ENCODE measurements at regions not wholly inside any gene's neighbourhood (a gene's known extent, or its start where the extent isn't known, plus 50 kb on each side); places are given as distances from the start of the nearest gene placed in this dataset.
"Not testable (repeated sequence)": the region's sequence is repeated elsewhere in the genome, so short reads cannot be mapped to it uniquely, and the experiment has no call there.

DNA sequence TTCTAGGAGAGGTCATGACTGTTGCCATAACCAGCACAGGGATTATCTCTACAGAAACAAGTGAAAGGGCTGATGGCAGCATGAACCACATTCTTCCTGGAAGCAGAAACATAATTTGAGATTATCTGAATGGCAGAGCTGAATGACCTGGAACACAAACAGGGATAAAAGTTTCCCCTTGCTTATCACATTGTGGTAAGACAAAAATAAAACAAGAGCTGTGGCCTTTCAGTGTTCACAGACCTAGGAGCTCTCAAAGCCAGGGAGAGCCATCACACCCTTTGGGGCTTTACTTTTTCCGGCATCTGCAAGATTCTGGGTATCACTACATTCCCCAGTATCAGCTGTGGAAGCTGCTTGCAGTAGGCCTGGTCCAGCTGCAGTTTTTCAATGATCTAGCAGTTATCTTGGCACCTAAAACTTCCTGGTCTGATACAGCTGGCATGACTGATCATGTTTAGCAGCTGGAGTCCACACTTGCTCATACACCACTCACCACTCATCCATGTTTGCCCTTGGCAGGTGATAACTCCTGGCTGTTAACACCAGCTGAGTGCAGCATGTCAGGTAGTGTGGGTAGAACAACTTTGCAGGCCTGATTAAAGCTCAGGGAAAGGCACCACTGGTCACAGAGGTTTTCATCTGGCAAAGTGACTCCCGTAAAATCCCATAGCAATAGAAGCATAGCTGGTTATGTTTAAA is 163.5 kb downstream of the CDY2A start:
- H3K27ac ChIP-seq (ENCODE audit: low read depth, low read length); H3K79me2 ChIP-seq (ENCODE audit: insufficient read depth, low read length); H3K27me3 ChIP-seq (ENCODE audit: insufficient read depth, low read length); ATAC-seq; BruUV-seq (replicated peaks); DNase-seq (ENCODE audit: low read depth, low spot score); H3K36me3 ChIP-seq (ENCODE audit: control insufficient read depth in 1 of 2, insufficient read depth in 2 of 2, low read length in 2 of 2); H3K4me3 ChIP-seq (replicated peaks in 1 of 2; ENCODE audit: low read depth in 1 of 2, low read length in 2 of 2); H3K4me1 ChIP-seq (ENCODE audit: control insufficient read depth in 1 of 2, insufficient read depth in 2 of 2, low read length in 2 of 2); CTCF ChIA-PET; H3K9ac ChIP-seq (ENCODE audit: low read length); H3K9me2 ChIP-seq (ENCODE audit: insufficient read depth); H3K9me3 ChIP-seq (ENCODE audit: control insufficient read depth in 1 of 2, insufficient read depth in 1 of 2, low read depth in 1 of 2, low read length in 2 of 2); H2AFZ ChIP-seq (ENCODE audit: low read depth, low read length, poor library complexity, severe bottlenecking); POLR2A ChIA-PET; RAD21 ChIA-PET (ENCODE audit: low non-redundant PET in 1 of 2, low total read pairs in 2 of 2, uncharacterized antibody in 2 of 2, unreplicated experiment in 2 of 2); intact Hi-C loops (cut with micrococcal nuclease); H4K20me1 ChIP-seq (ENCODE audit: insufficient read depth); H3K4me2 ChIP-seq (ENCODE audit: low read length): not testable (repeated sequence)

DNA sequence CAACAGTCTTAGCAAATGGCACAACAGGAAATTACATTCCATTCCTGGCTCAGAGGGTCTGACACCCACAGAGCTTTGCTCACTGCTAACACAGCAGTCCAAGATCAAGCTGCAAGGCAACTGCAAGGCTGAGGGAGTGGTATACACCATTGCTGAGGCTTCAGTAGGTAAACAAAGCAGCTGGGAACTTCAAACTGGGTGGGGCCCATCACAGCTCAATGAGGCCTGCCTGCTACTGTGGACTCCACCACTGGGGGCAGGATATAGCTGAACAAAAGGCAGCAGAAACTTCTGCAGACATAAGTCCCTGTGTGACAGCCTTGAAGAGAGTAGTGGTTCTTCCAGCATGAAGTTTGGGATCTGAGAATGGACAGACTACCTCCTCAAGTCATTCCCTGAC is 212.0 kb downstream of the CDY2A start:
- intact Hi-C loops (cut with micrococcal nuclease); POLR2A ChIA-PET; BruUV-seq (replicated peaks): not testable (repeated sequence)

DNA sequence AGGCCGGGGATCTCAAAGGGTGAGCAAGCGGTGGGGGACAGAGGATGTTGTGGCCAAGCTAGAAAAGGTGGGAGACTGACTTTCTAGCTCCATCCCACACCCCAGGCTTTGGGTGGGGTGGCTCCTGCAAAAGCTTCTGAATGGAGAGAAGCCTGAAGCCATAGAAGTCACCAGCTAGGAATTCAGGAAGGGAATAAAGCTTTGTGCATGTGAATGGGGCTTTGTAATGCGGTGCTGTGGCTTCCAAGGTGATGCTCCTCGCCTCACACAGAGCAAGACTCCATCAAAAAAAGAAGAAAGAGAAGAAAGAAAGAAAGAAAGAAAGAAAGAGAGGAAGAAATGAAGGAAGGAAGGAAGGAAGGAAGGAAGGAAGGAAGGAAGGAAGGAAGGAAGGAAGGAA is 237.0 kb downstream of the CDY2A start:
- H3K9ac ChIP-seq (ENCODE audit: low read length); RAD21 ChIA-PET (ENCODE audit: low non-redundant PET in 1 of 2, low total read pairs in 2 of 2, uncharacterized antibody in 2 of 2, unreplicated experiment in 2 of 2); H3K36me3 ChIP-seq (ENCODE audit: control insufficient read depth in 1 of 2, insufficient read depth in 2 of 2, low read length in 2 of 2); H3K9me2 ChIP-seq (ENCODE audit: insufficient read depth); H3K27ac ChIP-seq (ENCODE audit: low read depth, low read length); H3K4me2 ChIP-seq (ENCODE audit: low read length); CTCF ChIA-PET; POLR2A ChIA-PET; intact Hi-C loops (cut with micrococcal nuclease); H4K20me1 ChIP-seq (ENCODE audit: insufficient read depth); H3K27me3 ChIP-seq (ENCODE audit: insufficient read depth, low read length); BruUV-seq (replicated peaks); ATAC-seq; H3K9me3 ChIP-seq (ENCODE audit: control insufficient read depth in 1 of 2, insufficient read depth in 1 of 2, low read depth in 1 of 2, low read length in 2 of 2); DNase-seq (ENCODE audit: low read depth, low spot score); H2AFZ ChIP-seq (ENCODE audit: low read depth, low read length, poor library complexity, severe bottlenecking); H3K79me2 ChIP-seq (ENCODE audit: insufficient read depth, low read length); H3K4me3 ChIP-seq (replicated peaks in 1 of 2; ENCODE audit: low read depth in 1 of 2, low read length in 2 of 2); H3K4me1 ChIP-seq (ENCODE audit: control insufficient read depth in 1 of 2, insufficient read depth in 2 of 2, low read length in 2 of 2): not testable (repeated sequence)

More for the DNA sequence above, 212.0 kb downstream of the CDY2A start:
- CTCF ChIA-PET; H3K9me3 ChIP-seq (ENCODE audit: control insufficient read depth in 1 of 2, insufficient read depth in 1 of 2, low read depth in 1 of 2, low read length in 2 of 2); H2AFZ ChIP-seq (ENCODE audit: low read depth, low read length, poor library complexity, severe bottlenecking); H3K4me3 ChIP-seq (replicated peaks in 1 of 2; ENCODE audit: low read depth in 1 of 2, low read length in 2 of 2); ATAC-seq; H3K4me1 ChIP-seq (ENCODE audit: control insufficient read depth in 1 of 2, insufficient read depth in 2 of 2, low read length in 2 of 2); H3K9me2 ChIP-seq (ENCODE audit: insufficient read depth); H3K27me3 ChIP-seq (ENCODE audit: insufficient read depth, low read length); H3K36me3 ChIP-seq (ENCODE audit: control insufficient read depth in 1 of 2, insufficient read depth in 2 of 2, low read length in 2 of 2); RAD21 ChIA-PET (ENCODE audit: low non-redundant PET in 1 of 2, low total read pairs in 2 of 2, uncharacterized antibody in 2 of 2, unreplicated experiment in 2 of 2); H3K27ac ChIP-seq (ENCODE audit: low read depth, low read length); H4K20me1 ChIP-seq (ENCODE audit: insufficient read depth); DNase-seq (ENCODE audit: low read depth, low spot score); H3K4me2 ChIP-seq (ENCODE audit: low read length); H3K9ac ChIP-seq (ENCODE audit: low read length); H3K79me2 ChIP-seq (ENCODE audit: insufficient read depth, low read length): not testable (repeated sequence)

DNA sequence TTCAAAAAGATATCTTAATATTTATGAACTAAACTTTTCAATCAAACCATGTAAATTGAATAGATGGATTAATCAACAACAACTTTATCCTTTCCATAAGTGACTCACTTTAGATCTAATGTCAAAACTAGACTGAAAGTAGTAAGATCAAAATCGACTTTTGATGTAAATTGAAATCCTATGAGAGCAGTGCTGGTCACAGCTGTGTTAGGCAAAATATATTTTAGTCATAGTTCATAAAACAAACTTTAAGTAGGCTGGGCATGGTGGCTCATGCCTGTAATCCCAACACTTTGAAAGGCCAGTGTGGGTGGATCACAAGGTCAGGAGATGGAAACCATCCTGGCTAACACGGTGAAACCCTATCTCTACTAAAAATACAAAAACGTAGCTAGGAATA is 245.5 kb downstream of the CDY2A start:
- H3K27ac ChIP-seq (ENCODE audit: low read depth, low read length); H3K27me3 ChIP-seq (ENCODE audit: insufficient read depth, low read length); H3K4me2 ChIP-seq (ENCODE audit: low read length); H2AFZ ChIP-seq (ENCODE audit: low read depth, low read length, poor library complexity, severe bottlenecking); H3K9me2 ChIP-seq (ENCODE audit: insufficient read depth); H3K79me2 ChIP-seq (ENCODE audit: insufficient read depth, low read length); intact Hi-C loops (cut with micrococcal nuclease); H3K9ac ChIP-seq (ENCODE audit: low read length); ATAC-seq; RAD21 ChIA-PET (ENCODE audit: low non-redundant PET in 1 of 2, low total read pairs in 2 of 2, uncharacterized antibody in 2 of 2, unreplicated experiment in 2 of 2); H3K4me3 ChIP-seq (replicated peaks in 1 of 2; ENCODE audit: low read depth in 1 of 2, low read length in 2 of 2); POLR2A ChIA-PET; BruUV-seq (replicated peaks); CTCF ChIA-PET; H3K36me3 ChIP-seq (ENCODE audit: control insufficient read depth in 1 of 2, insufficient read depth in 2 of 2, low read length in 2 of 2); DNase-seq (ENCODE audit: low read depth, low spot score); H3K4me1 ChIP-seq (ENCODE audit: control insufficient read depth in 1 of 2, insufficient read depth in 2 of 2, low read length in 2 of 2); H3K9me3 ChIP-seq (ENCODE audit: control insufficient read depth in 1 of 2, insufficient read depth in 1 of 2, low read depth in 1 of 2, low read length in 2 of 2); H4K20me1 ChIP-seq (ENCODE audit: insufficient read depth): not testable (repeated sequence)

Measured in HCT116 (cell line).